MCF 10A (cell line): ENCODE measurements at regions not wholly inside any gene's neighbourhood (a gene's known extent, or its start where the extent isn't known, plus 50 kb on each side); places are given as distances from the start of the nearest gene placed in this dataset.
A peak's percentile ranks its signal among the peaks of the same experiment; 100 is the strongest.

Experiments
- BruUV-seq: library from RNA; stranded (reverse); fragments of 400-500 nt; replicated peaks from 2 replicates; lab custom pipeline; 2021; lab: Mats Ljungman, UMichigan
- CTCF ChIA-PET: fragments of 300-600 bp; sonication (Branson Sonifier 250); formaldehyde crosslinking; extraction: SDS; loops from one replicate; lab custom pipeline; 2021; ENCODE audit warnings: antibody characterized with exemption, inconsistent platforms; lab: Yijun Ruan, JAX
- POLR2A ChIA-PET: fragments of 300-600, 350-650 bp; sonication (Branson Sonifier 250); formaldehyde crosslinking; extraction: SDS; loops from one replicate; lab custom pipeline; 2020; ENCODE audit warnings: antibody characterized with exemption, inconsistent platforms; lab: Yijun Ruan, JAX
- DNase-seq: peaks from one replicate; pipeline ENCODE4 v3.0.0-alpha.2; 2018; ENCODE audit not compliant: unreplicated experiment
- H3K27ac Mint-ChIP-seq: one replicate; pipeline ENCODE4 v1.8.0; 2022; ENCODE audit warnings: mild to moderate bottlenecking, low read depth, mixed read lengths; ENCODE audit not compliant: unreplicated experiment
- H3K27me3 Mint-ChIP-seq: one replicate; pipeline ENCODE4 v1.8.0; 2022; ENCODE audit warnings: mixed read lengths; ENCODE audit not compliant: insufficient read depth, unreplicated experiment
- H3K36me3 Mint-ChIP-seq: one replicate; pipeline ENCODE4 v1.8.0; 2022; ENCODE audit warnings: mild to moderate bottlenecking, moderate library complexity, mixed read lengths; ENCODE audit not compliant: insufficient read depth, unreplicated experiment
- H3K4me1 Mint-ChIP-seq: one replicate; pipeline ENCODE4 v1.8.0; 2022; ENCODE audit warnings: mixed read lengths; ENCODE audit not compliant: insufficient read depth, unreplicated experiment
- H3K4me3 Mint-ChIP-seq: one replicate; pipeline ENCODE4 v1.8.0; 2022; ENCODE audit warnings: mild to moderate bottlenecking, moderate library complexity, mixed read lengths; ENCODE audit not compliant: unreplicated experiment
- H3K9me3 Mint-ChIP-seq: one replicate; pipeline ENCODE4 v1.8.0; 2022; ENCODE audit warnings: mixed read lengths; ENCODE audit not compliant: unreplicated experiment
- intact Hi-C: fragments of 100-400 bp; cut with micrococcal nuclease; formaldehyde crosslinking; loops from 2 replicates; pipeline ENCODE4 v1.14.1; 2022
- TF ChIP-seq, protein P1 (sequence below): fragments of 200-600 bp; IDR thresholded peaks from one replicate; pipeline ENCODE4 v1.8.0; 2022; ENCODE audit warnings: antibody characterized with exemption, mild to moderate bottlenecking; ENCODE audit not compliant: unreplicated experiment

GRCh38 chr5:121695307-121695706 lies 156.4 kb upstream of the FTMT start:
- Mint-ChIP-seq H3K36me3 (no peaks in the 10 kb centered on the region), H3K4me3 (peak overlapping the region; percentile 58), H3K9me3 (no peaks in the 10 kb centered on the region), H3K4me1 (peaks cover 16% of the 10 kb centered on the region), H3K27me3 (no peaks in the 10 kb centered on the region), H3K27ac (peak overlapping the region; percentile 80)
- intact Hi-C loops = no loop called here
- TF ChIP-seq, protein P1, sequence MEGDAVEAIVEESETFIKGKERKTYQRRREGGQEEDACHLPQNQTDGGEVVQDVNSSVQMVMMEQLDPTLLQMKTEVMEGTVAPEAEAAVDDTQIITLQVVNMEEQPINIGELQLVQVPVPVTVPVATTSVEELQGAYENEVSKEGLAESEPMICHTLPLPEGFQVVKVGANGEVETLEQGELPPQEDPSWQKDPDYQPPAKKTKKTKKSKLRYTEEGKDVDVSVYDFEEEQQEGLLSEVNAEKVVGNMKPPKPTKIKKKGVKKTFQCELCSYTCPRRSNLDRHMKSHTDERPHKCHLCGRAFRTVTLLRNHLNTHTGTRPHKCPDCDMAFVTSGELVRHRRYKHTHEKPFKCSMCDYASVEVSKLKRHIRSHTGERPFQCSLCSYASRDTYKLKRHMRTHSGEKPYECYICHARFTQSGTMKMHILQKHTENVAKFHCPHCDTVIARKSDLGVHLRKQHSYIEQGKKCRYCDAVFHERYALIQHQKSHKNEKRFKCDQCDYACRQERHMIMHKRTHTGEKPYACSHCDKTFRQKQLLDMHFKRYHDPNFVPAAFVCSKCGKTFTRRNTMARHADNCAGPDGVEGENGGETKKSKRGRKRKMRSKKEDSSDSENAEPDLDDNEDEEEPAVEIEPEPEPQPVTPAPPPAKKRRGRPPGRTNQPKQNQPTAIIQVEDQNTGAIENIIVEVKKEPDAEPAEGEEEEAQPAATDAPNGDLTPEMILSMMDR = no peak
- no peak for DNase-seq
- CTCF ChIA-PET = interaction anchor here (0.5 to 0.7 kb wide), 2 partner anchors 57 to 423 kb away, joined by 3 read pairs; no protein-coding TSS in a partner anchor
- no TSS peak for BruUV-seq
- POLR2A ChIA-PET = interaction anchor here (0.7 kb wide), 1 partner anchor 86 kb away, joined by 3 read pairs; no protein-coding TSS in a partner anchor

GRCh38 chr5:121698690-121699089 lies 153.0 kb upstream of the FTMT start:
- Mint-ChIP-seq H3K27me3 (no peaks in the 10 kb centered on the region), H3K4me3 (no peak overlapping the region), H3K27ac (no peak overlapping the region), H3K4me1 (peaks cover 10% of the 10 kb centered on the region), H3K36me3 (no peaks in the 10 kb centered on the region), H3K9me3 (no peaks in the 10 kb centered on the region)
- no TSS peak for BruUV-seq
- no peak for DNase-seq
- POLR2A ChIA-PET = no interaction called here
- CTCF ChIA-PET = no interaction called here
- intact Hi-C loops = no loop called here
- TF ChIP-seq, protein P1 = no peak

- no peaks in the 10 kb centered on the region for H3K4me1 Mint-ChIP-seq
- intact Hi-C loops = no loop called here
- no peak overlapping the region for H3K27ac Mint-ChIP-seq
- TF ChIP-seq, protein P1 = no peak
- no peaks in the 10 kb centered on the region for H3K36me3 Mint-ChIP-seq
- H3K9me3 Mint-ChIP-seq = no peaks in the 10 kb centered on the region
- ChIA-PET CTCF (interaction anchor here (0.6 kb wide), 1 partner anchor 21 kb away, joined by 3 read pairs; no protein-coding TSS in a partner anchor), POLR2A (interaction anchor here (0.6 kb wide), 1 partner anchor 43 kb away, joined by 4 read pairs; no protein-coding TSS in a partner anchor)
- no peak overlapping the region for H3K4me3 Mint-ChIP-seq
- DNase-seq = no peak
- H3K27me3 Mint-ChIP-seq = no peaks in the 10 kb centered on the region
- no TSS peak for BruUV-seq
Measured at GRCh38 chr5:121701731-121702130, 150.0 kb upstream of the FTMT start.

- BruUV-seq = no TSS peak
- Mint-ChIP-seq H3K27ac (no peak overlapping the region), H3K36me3 (no peaks in the 10 kb centered on the region), H3K4me1 (no peaks in the 10 kb centered on the region), H3K27me3 (no peaks in the 10 kb centered on the region), H3K9me3 (no peaks in the 10 kb centered on the region), H3K4me3 (no peak overlapping the region)
- intact Hi-C loops = no loop called here
- POLR2A ChIA-PET = no interaction called here
- TF ChIP-seq, protein P1 = no peak
- DNase-seq = no peak
- CTCF ChIA-PET = interaction anchor here (0.5 kb wide), 1 partner anchor 319 kb away, joined by 4 read pairs; no protein-coding TSS in a partner anchor
Measured at GRCh38 chr5:121702682-121703081, 149.0 kb upstream of the FTMT start.
